OCI-LY7 (cell line): ENCODE measurements at regions not wholly inside any gene's neighbourhood (a gene's known extent, or its start where the extent isn't known, plus 50 kb on each side); places are given as distances from the start of the nearest gene placed in this dataset.

Experiments used
- CTCF ChIP-seq: fragments of 200-600 bp; sonication (generic); conservative IDR thresholded peaks from 2 replicates; pipeline ENCODE4 v1.5.1; 2014; ENCODE audit warnings: mild to moderate bottlenecking, antibody characterized with exemption, low read length, moderate library complexity, mixed read lengths
- EZH2phosphoT487 ChIP-seq: fragments of 200-600 bp; sonication (generic); IDR thresholded peaks from 2 replicates; pipeline ENCODE4 v1.6.1; 2018; ENCODE audit warnings: low read depth, borderline replicate concordance, mild to moderate bottlenecking, mixed run types, antibody characterized with exemption, low read length, moderate library complexity, mixed read lengths

GRCh38 chr15:61752001-61752400 is 308.2 kb downstream of the VPS13C start:
- TF ChIP-seq CTCF (no peak), EZH2phosphoT487 (no peak)
